WTC11 (cell line): ENCODE measurements at regions not wholly inside any gene's neighbourhood (a gene's known extent, or its start where the extent isn't known, plus 50 kb on each side); places are given as distances from the start of the nearest gene placed in this dataset.

ENCODE experiments used
- CTCF ChIP-seq: fragments of 200-600 bp; IDR thresholded peaks from 2 replicates; pipeline ENCODE4 v1.8.0; 2022; ENCODE audit warnings: antibody characterized with exemption
- MYBL2 ChIP-seq: sonication (generic); formaldehyde crosslinking; IDR thresholded peaks from 2 replicates; pipeline ENCODE4 v1.8.1; 2023; ENCODE audit warnings: mild to moderate bottlenecking, moderate library complexity, missing genetic modification reagents
- TF ChIP-seq, protein P1 (sequence below): sonication (generic); formaldehyde crosslinking; IDR thresholded peaks from 2 replicates; pipeline ENCODE4 v1.8.0; 2022; ENCODE audit warnings: mild to moderate bottlenecking, missing genetic modification reagents

DNA sequence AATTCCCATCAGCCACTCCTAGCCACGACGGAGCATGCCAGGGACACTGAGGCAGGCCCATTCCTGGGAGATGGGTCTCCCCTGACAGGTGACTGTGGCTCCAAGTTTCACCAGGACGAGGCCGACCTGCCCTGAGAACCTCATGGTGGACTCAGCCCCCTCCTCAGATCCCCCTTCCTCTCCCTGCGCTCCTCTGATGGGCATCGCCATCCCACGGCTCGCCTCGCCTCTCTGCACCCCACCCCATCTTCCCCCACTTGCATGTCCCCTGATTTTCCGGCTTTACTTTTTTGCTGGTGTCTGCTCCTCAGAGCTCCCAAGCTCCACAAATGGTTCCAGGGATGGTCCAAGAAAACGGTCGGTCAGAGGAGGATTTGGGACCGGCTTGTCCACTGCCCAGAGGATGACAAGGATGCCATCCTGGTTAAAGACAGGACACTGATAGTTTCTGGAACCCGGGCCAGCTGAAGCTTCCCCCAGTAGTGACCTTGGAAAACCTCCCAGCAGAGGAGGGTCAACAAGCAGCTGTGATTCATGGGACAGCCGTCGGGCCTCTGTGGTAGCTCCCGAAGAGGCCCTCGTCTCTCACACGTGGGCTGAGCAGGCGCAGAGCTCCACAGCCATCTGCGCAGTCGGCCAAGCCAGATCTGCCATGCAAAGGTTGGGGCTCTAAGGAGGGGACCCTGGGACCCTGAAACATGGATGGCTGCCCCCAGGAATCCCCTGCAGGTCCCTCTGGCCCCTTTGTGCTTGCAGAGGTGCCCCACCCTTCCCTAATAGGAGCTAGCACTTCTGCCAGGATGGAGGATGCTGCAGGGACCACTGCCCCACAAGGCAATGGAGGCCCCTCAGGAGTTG, 87.8 kb upstream of the SLC66A3 start:
- TF ChIP-seq, protein P1, sequence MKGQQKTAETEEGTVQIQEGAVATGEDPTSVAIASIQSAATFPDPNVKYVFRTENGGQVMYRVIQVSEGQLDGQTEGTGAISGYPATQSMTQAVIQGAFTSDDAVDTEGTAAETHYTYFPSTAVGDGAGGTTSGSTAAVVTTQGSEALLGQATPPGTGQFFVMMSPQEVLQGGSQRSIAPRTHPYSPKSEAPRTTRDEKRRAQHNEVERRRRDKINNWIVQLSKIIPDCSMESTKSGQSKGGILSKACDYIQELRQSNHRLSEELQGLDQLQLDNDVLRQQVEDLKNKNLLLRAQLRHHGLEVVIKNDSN (CRISPR knock-in tag), result no peak
- TF ChIP-seq CTCF (no peak), MYBL2 (CRISPR knock-in tag) (no peak)
